Lung (tissue), 11 donors: ENCODE measurements at regions not wholly inside any gene's neighbourhood (a gene's known extent, or its start where the extent isn't known, plus 50 kb on each side); places are given as distances from the start of the nearest gene placed in this dataset.
A peak's percentile ranks its signal among the peaks of the same experiment; 100 is the strongest.

Experiments
- ATAC-seq: fragments of 200-7000 bp; cut with Tn5 transposase; one replicate; pipeline ENCODE4 v1.9.1; 2020; ENCODE audit warnings: moderate number of reproducible peaks; ENCODE audit not compliant: insufficient read depth, low FRiP score
- DNase-seq, 3 donors: peaks; one replicate each; pipeline ENCODE4 v3.0.0-alpha.2; 2013 to 2017
- H3K27ac ChIP-seq, 2 donors: one replicate each; pipeline ENCODE4 v1.5.1; 2013; ENCODE audit warnings: mild to moderate bottlenecking in 2 of 2, moderate library complexity in 2 of 2, control low read depth in 1 of 2, inconsistent platforms in 1 of 2, low read depth in 1 of 2, low read length in 1 of 2
- H3K27me3 ChIP-seq, 3 donors: one replicate each; pipeline ENCODE4 v1.5.1; 2013; ENCODE audit warnings: low read length in 2 of 3; ENCODE audit not compliant: control insufficient read depth in 3 of 3, insufficient read depth in 3 of 3
- H3K36me3 ChIP-seq, 4 donors: one replicate each; pipeline ENCODE4 v1.5.1; 2013; ENCODE audit warnings: low read length in 4 of 4, mild to moderate bottlenecking in 1 of 4, moderate library complexity in 1 of 4; ENCODE audit not compliant: control insufficient read depth in 4 of 4, insufficient read depth in 4 of 4
- H3K4me1 ChIP-seq, 5 donors: one replicate each; pipeline ENCODE4 v1.5.1; 2013; ENCODE audit warnings: low read length in 5 of 5, mild to moderate bottlenecking in 2 of 5, moderate library complexity in 1 of 5; ENCODE audit not compliant: control insufficient read depth in 5 of 5, insufficient read depth in 5 of 5
- H3K4me3 ChIP-seq: one replicate; pipeline ENCODE4 v1.5.1; 2013; ENCODE audit warnings: mild to moderate bottlenecking, control low read depth, moderate library complexity
- H3K9ac ChIP-seq, 2 donors: one replicate each; pipeline ENCODE4 v1.5.1; 2013; ENCODE audit warnings: low read length in 2 of 2, control low read depth in 1 of 2; ENCODE audit not compliant: insufficient read depth in 1 of 2
- H3K9me3 ChIP-seq, 4 donors: one replicate each; pipeline ENCODE4 v1.5.1; 2013; ENCODE audit warnings: low read length in 3 of 4, mild to moderate bottlenecking in 1 of 4, moderate library complexity in 1 of 4; ENCODE audit not compliant: control insufficient read depth in 4 of 4, insufficient read depth in 3 of 4
- WGBS, 2 donors: extraction: QIAGEN DNeasy Blood & Tissue Kit; methylation state at CpG; one replicate each; pipeline ENCODE4 v1.1.7; 2013; 5-methylcytosine and 5-hydroxymethylcytosine counted together
- TF ChIP-seq, protein P1 (sequence below): IDR thresholded peaks from 2 replicates; pipeline ENCODE4 v1.5.1; 2012; ENCODE audit warnings: mild to moderate bottlenecking; ENCODE audit errors: control extremely low read depth, extremely low read depth
- donor health status: control.
- donor health status: control.
- donor health status: Bipolar disorder and iron deficiency.
- donor health status: healthy.
- donor health status: DM: yes; HTN: yes; CAD: no.

DNA sequence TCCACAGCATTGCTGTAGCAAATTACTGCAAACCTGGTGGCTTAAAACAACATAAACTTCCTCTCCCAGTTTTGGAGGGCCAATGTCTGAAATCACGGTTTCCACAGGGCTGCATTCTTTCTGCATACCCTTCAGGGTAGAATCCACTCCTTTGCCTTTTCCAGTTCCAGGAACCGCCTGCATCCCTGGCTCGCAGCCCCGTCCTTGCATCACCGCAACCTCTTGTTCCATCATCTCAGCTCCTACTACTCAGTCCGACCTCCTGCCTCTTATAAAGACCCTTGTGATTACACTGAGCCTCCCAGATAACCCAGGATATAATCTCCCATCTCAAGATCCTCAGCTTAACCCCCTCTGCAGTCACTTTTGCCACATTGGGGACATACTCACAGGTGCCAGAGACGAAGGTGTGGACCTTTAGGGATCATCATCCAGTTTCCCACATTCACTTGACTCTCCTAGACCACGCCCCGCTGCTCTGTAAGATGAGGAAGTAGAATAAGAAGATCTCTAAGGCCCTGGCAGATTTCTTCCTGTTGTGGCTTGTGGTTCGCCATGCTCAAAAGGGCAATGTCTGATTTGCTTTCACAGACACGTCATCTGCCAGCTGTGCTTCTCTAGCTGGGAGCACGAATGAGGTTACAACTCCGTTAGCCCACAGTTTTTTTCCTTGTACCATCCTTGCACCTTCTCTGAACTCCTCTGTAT lies 103.6 kb upstream of the AGAP1 start:
- 54 to 70% methylated on average over 13 of the region's 13 CpGs for WGBS, 2 donors
- Histone ChIP-seq H3K4me3 (no peak overlapping the region), H3K4me1 (no peaks in the 10 kb centered on the region), H3K27ac (no peak overlapping the region), H3K36me3 (no peaks in the 10 kb centered on the region), H3K9me3 (no peaks in the 10 kb centered on the region), H3K27me3 (peaks cover 0 to 3% (median 0%) of the 10 kb centered on the region in 3 donors), H3K9ac (no peak overlapping the region)
- ATAC-seq: no peak
- TF ChIP-seq, protein P1, sequence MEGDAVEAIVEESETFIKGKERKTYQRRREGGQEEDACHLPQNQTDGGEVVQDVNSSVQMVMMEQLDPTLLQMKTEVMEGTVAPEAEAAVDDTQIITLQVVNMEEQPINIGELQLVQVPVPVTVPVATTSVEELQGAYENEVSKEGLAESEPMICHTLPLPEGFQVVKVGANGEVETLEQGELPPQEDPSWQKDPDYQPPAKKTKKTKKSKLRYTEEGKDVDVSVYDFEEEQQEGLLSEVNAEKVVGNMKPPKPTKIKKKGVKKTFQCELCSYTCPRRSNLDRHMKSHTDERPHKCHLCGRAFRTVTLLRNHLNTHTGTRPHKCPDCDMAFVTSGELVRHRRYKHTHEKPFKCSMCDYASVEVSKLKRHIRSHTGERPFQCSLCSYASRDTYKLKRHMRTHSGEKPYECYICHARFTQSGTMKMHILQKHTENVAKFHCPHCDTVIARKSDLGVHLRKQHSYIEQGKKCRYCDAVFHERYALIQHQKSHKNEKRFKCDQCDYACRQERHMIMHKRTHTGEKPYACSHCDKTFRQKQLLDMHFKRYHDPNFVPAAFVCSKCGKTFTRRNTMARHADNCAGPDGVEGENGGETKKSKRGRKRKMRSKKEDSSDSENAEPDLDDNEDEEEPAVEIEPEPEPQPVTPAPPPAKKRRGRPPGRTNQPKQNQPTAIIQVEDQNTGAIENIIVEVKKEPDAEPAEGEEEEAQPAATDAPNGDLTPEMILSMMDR: no peak
- DNase-seq: peak in 1 of 3 donors; percentile 44

DNA sequence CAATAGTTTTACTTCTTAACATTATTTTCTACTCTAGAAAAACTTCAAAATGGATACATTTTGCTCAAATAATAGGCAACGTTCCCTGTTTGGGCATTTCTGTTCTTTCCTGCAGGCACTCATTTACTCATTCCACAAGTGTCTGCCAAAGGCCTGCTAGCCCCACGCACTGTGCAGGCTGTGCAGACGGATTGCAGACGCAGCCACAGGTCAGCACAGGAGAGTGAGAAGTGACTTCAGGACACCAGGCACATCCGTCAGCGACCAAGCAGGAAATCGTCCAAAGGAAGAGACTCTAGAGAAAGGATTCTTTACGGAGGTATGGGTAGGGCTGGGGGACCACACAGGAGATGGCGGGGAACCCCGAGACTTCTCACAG lies 103.0 kb upstream of the AGAP1 start:
- Histone ChIP-seq H3K4me1 (no peaks in the 10 kb centered on the region), H3K9me3 (no peaks in the 10 kb centered on the region), H3K9ac (no peak overlapping the region), H3K36me3 (no peaks in the 10 kb centered on the region), H3K4me3 (no peak overlapping the region), H3K27me3 (peaks cover 0 to 3% (median 0%) of the 10 kb centered on the region in 3 donors), H3K27ac (no peak overlapping the region)
- ATAC-seq (no peak), DNase-seq (no peak)
- 58 to 69% methylated on average over 10 of the region's 10 CpGs for WGBS, 2 donors
- TF ChIP-seq, protein P1: no peak

DNA sequence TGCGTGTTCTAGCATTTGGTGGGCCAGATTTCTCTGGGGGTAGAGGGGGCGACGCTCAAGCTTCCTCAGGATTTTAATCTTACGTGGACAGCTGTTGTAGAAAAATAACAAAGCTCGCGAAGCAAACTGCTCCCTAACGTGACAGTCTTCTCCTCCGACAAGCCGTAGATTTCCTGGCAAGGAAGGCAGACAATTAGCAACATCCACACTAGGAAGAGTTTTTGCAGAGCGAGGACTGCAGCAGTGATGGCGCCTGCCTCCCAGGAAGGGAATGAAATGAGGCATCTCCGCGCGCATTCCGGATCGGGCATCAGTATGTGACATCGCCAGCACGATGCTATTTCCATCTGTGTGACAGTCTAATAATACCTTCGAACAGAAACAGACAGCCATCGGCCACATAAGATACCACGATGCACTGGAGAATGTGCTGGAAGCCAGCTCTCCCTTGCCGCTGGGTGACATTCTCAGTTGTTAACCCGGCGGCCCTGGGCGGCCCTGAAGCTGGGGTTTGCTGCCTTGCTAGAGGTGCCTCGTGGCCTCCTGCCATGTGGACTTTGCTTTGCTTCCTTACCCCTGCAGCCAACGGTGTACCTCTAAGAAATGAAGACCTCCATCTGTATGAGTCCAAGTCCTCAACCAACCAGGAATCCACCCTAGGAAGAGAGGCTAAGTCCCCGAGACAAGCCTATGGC lies 101.8 kb upstream of the AGAP1 start:
- TF ChIP-seq, protein P1: no peak
- Histone ChIP-seq H3K9me3 (no peaks in the 10 kb centered on the region), H3K27ac (no peak overlapping the region), H3K9ac (no peak overlapping the region), H3K4me3 (no peak overlapping the region), H3K36me3 (no peaks in the 10 kb centered on the region), H3K27me3 (peaks cover 0 to 3% (median 0%) of the 10 kb centered on the region in 3 donors), H3K4me1 (no peaks in the 10 kb centered on the region)
- 85 to 88% methylated on average over 28 of the region's 28 CpGs for WGBS, 2 donors
- ATAC-seq (no peak), DNase-seq (no peak)
